CD14-positive monocyte (primary cell): ENCODE measurements at regions not wholly inside any gene's neighbourhood (a gene's known extent, or its start where the extent isn't known, plus 50 kb on each side); places are given as distances from the start of the nearest gene placed in this dataset. TPM values are rescaled to one million over a fixed set of nuclear protein-coding genes. Genes with fewer than 3 reads are reported as not detected.

Experiments used
- DNase-seq, 3 donors: peaks; one replicate each; pipeline ENCODE4 v3.0.0-alpha.2; 2011 to 2022
- H2AFZ ChIP-seq: 2 replicates; pipeline ENCODE4 v1.6.0; 2012; ENCODE audit warnings: mild to moderate bottlenecking, low read depth, low read length, inconsistent platforms; ENCODE audit not compliant: insufficient read depth, poor library complexity, severe bottlenecking
- H3K27ac ChIP-seq, 2 donors: 1 replicate in 1 of 2; 2 replicates in 1 of 2; pipeline ENCODE4 v1.5.1; 2012 to 2013; ENCODE audit warnings: low read length in 2 of 2, control low read depth in 1 of 2, inconsistent platforms in 1 of 2, low read depth in 1 of 2, mild to moderate bottlenecking in 1 of 2
- H3K27me3 ChIP-seq, 2 donors: one replicate each; pipeline versions ENCODE4 v1.6.0 to v1.6.1; 2011 to 2013; ENCODE audit warnings: low read length in 2 of 2; ENCODE audit not compliant: control insufficient read depth in 2 of 2, insufficient read depth in 2 of 2
- H3K36me3 ChIP-seq, 2 donors: replicated peaks in 1 of 2; 1 replicate in 1 of 2; 2 replicates in 1 of 2; pipeline versions ENCODE4 v1.5.1 to v1.6.1; 2012 to 2013; ENCODE audit warnings: low read length in 2 of 2, control low read depth in 1 of 2, inconsistent platforms in 1 of 2, mild to moderate bottlenecking in 1 of 2; ENCODE audit not compliant: insufficient read depth in 2 of 2, control insufficient read depth in 1 of 2
- H3K4me1 ChIP-seq, 2 donors: 1 replicate in 1 of 2; 2 replicates in 1 of 2; pipeline versions ENCODE4 v1.5.1 to v1.6.1; 2012 to 2013; ENCODE audit warnings: low read length in 2 of 2, control low read depth in 1 of 2, inconsistent platforms in 1 of 2, mild to moderate bottlenecking in 1 of 2, moderate library complexity in 1 of 2; ENCODE audit not compliant: insufficient read depth in 2 of 2, control insufficient read depth in 1 of 2
- H3K4me2 ChIP-seq: replicated peaks from 2 replicates; pipeline ENCODE3; 2012; ENCODE audit warnings: low read length, moderate library complexity, mild to moderate bottlenecking; ENCODE audit not compliant: poor library complexity, severe bottlenecking; ENCODE audit errors: extremely low read depth
- H3K4me3 ChIP-seq, 3 experiments: fragments of 200-600 bp in 1 of 3; sonication (generic) in 1 of 3; replicated peaks in 1 of 3; 1 replicate in 2 of 3; 2 replicates in 1 of 3; pipeline ENCODE4 v1.5.1; 2011 to 2013; ENCODE audit warnings: low read length in 3 of 3, mild to moderate bottlenecking in 3 of 3, control low read depth in 2 of 3, low read depth in 2 of 3, inconsistent platforms in 1 of 3, moderate library complexity in 1 of 3
- H3K79me2 ChIP-seq: 2 replicates; pipeline ENCODE4 v1.6.0; 2012; ENCODE audit warnings: mild to moderate bottlenecking, control low read depth, inconsistent platforms, low read length, moderate library complexity; ENCODE audit not compliant: insufficient read depth
- H3K9ac ChIP-seq: 2 replicates; pipeline ENCODE4 v1.6.0; 2017; ENCODE audit warnings: low read length, mild to moderate bottlenecking; ENCODE audit not compliant: insufficient read depth, poor library complexity, severe bottlenecking
- H3K9me3 ChIP-seq, 2 donors: replicated peaks in 1 of 2; 1 replicate in 1 of 2; 2 replicates in 1 of 2; pipeline versions ENCODE4 v1.5.1 to v1.6.1; 2012 to 2013; ENCODE audit warnings: low read length in 2 of 2, control low read depth in 1 of 2; ENCODE audit not compliant: control insufficient read depth in 1 of 2, insufficient read depth in 1 of 2
- H4K20me1 ChIP-seq: 2 replicates; pipeline ENCODE4 v1.6.0; 2012; ENCODE audit warnings: mild to moderate bottlenecking, low read length, control low read depth, moderate library complexity; ENCODE audit not compliant: insufficient read depth
- H3K27ac Mint-ChIP-seq, 7 donors: one replicate each; pipeline ENCODE4 v1.8.0; 2020; ENCODE audit warnings: mild to moderate bottlenecking in 7 of 7, mixed read lengths in 7 of 7, moderate library complexity in 6 of 7, inconsistent platforms in 2 of 7
- H3K27me3 Mint-ChIP-seq, 3 donors: one replicate each; pipeline ENCODE4 v1.8.0; 2021 to 2022; ENCODE audit warnings: low read depth in 3 of 3, mild to moderate bottlenecking in 3 of 3, mixed read lengths in 3 of 3, moderate library complexity in 3 of 3, inconsistent platforms in 1 of 3
- H3K36me3 Mint-ChIP-seq, 2 donors: one replicate each; pipeline ENCODE4 v1.8.0; 2020; ENCODE audit warnings: mixed read lengths in 2 of 2, inconsistent platforms in 1 of 2, mild to moderate bottlenecking in 1 of 2
- H3K4me1 Mint-ChIP-seq: one replicate; pipeline ENCODE4 v1.8.0; 2020; ENCODE audit warnings: mild to moderate bottlenecking, mixed read lengths
- H3K4me3 Mint-ChIP-seq, 2 donors: one replicate each; pipeline ENCODE4 v1.8.0; 2020; ENCODE audit warnings: mild to moderate bottlenecking in 2 of 2, mixed read lengths in 2 of 2, moderate library complexity in 1 of 2
- H3K9me3 Mint-ChIP-seq, 7 donors: one replicate each; pipeline ENCODE4 v1.8.0; 2020 to 2022; ENCODE audit warnings: mixed read lengths in 7 of 7, mild to moderate bottlenecking in 6 of 7, moderate library complexity in 6 of 7, inconsistent platforms in 2 of 7
- CTCF ChIP-seq: fragments of 200-600 bp; IDR thresholded peaks from one replicate; pipeline ENCODE4 v1.8.0; 2022; ENCODE audit warnings: antibody characterized with exemption, mild to moderate bottlenecking
- WGBS: methylation state at CpG from one replicate; pipeline ENCODE4 v1.1.5; 2013; ENCODE audit warnings: missing lambda C conversion rate; ENCODE audit not compliant: insufficient coverage; 5-methylcytosine and 5-hydroxymethylcytosine counted together
- intact Hi-C, 2 donors: fragments of 100-400 bp; cut with micrococcal nuclease; formaldehyde crosslinking; loops; one replicate each; pipeline versions ENCODE4 v1.15.0 to v1.15.1; 2023
- small RNA-seq: library from RNA; depleted of rRNA; stranded (forward); fragments of <200 nt; gene quantifications from one replicate; pipeline ENCODE3, GENCODE V24; 2012; ENCODE audit warnings: low read depth; ENCODE audit not compliant: insufficient read length

GRCh38 chr1:26645734-26646133, 50.1 kb upstream of the ARID1A start:
- no peak overlapping the region for H3K4me3 Mint-ChIP-seq
- Histone ChIP-seq H3K4me2 (no peak overlapping the region), H2AFZ (no peak overlapping the region), H3K27me3 (no peaks in the 10 kb centered on the region), H3K79me2 (no peaks in the 10 kb centered on the region), H3K4me3 (no peak overlapping the region), H3K9me3 (no peaks in the 10 kb centered on the region), H3K27ac (no peak overlapping the region), H3K4me1 (peaks cover 14 to 19% of the 10 kb centered on the region in 2 donors), H4K20me1 (no peaks in the 10 kb centered on the region), H3K36me3 (no peaks in the 10 kb centered on the region), H3K9ac (no peak overlapping the region)
- WGBS, result no CpG with 5 or more reads among the region's 1 CpG
- intact Hi-C loops, result no loop called here
- TF ChIP-seq CTCF, result no peak
- H3K9me3 Mint-ChIP-seq, result peaks cover 0 to 2% (median 0%) of the 10 kb centered on the region in 7 donors
- peaks cover 6% of the 10 kb centered on the region for H3K4me1 Mint-ChIP-seq
- peaks cover 0 to 2% (median 1%) of the 10 kb centered on the region in 3 donors for H3K27me3 Mint-ChIP-seq
- DNase-seq, result no peak
- H3K27ac Mint-ChIP-seq, result peak overlapping the region in 1 of 7 donors; percentile 70
- no peaks in the 10 kb centered on the region for H3K36me3 Mint-ChIP-seq

Small RNA genes in the stretch of these regions (small RNA-seq; reads per million reads assigned to genes)
- gene AL627313.1, result not detected
- gene RF01210, result not detected
